OCI-LY7 (cell line): ENCODE measurements at regions not wholly inside any gene's neighbourhood (a gene's known extent, or its start where the extent isn't known, plus 50 kb on each side); places are given as distances from the start of the nearest gene placed in this dataset.

ENCODE experiments used
- BruUV-seq: library from RNA; stranded (reverse); fragments of 400-500 nt; replicated peaks from 2 replicates; lab custom pipeline; 2021; lab: Mats Ljungman, UMichigan
- CTCF ChIA-PET: fragments of 300-600 bp; sonication (Branson Sonifier 250); formaldehyde crosslinking; loops from one replicate; lab custom pipeline; 2022; ENCODE audit warnings: antibody characterized with exemption; ENCODE audit not compliant: unreplicated experiment; lab: Charles Lee
- POLR2A ChIA-PET: fragments of 300-600 bp; sonication (Branson Sonifier 250); formaldehyde crosslinking; loops from one replicate; lab custom pipeline; 2022; ENCODE audit warnings: antibody characterized with exemption; lab: Charles Lee
- DNase-seq: peaks from one replicate; pipeline ENCODE4 v3.0.0-alpha.2; 2015; ENCODE audit warnings: low spot score
- H2AFZ ChIP-seq: fragments of 200-600 bp; sonication (generic), shearing (Covaris generic); 2 replicates; pipeline ENCODE4 v1.6.1; 2014; ENCODE audit warnings: mild to moderate bottlenecking, antibody characterized with exemption, low read length, moderate library complexity
- H3K27ac ChIP-seq: fragments of 200-600 bp; sonication (generic); 2 replicates; pipeline ENCODE4 v1.5.1; 2014; ENCODE audit warnings: mixed run types, low read depth, mild to moderate bottlenecking, moderate library complexity, low read length, inconsistent platforms; ENCODE audit not compliant: poor library complexity, severe bottlenecking
- H3K36me3 ChIP-seq: fragments of 200-600 bp; sonication (generic); 2 replicates; pipeline ENCODE4 v1.6.1; 2014; ENCODE audit warnings: mild to moderate bottlenecking, antibody characterized with exemption, low read length, moderate library complexity, mixed read lengths; ENCODE audit not compliant: insufficient read depth
- H3K4me1 ChIP-seq: fragments of 200-600 bp; sonication (generic); 2 replicates; pipeline ENCODE4 v1.5.1; 2014; ENCODE audit warnings: mild to moderate bottlenecking, low read length; ENCODE audit not compliant: insufficient read depth, poor library complexity, severe bottlenecking
- H3K4me2 ChIP-seq: fragments of 200-600 bp; sonication (generic); 2 replicates; pipeline ENCODE4 v1.6.1; 2014; ENCODE audit warnings: mild to moderate bottlenecking, low read length
- H3K4me3 ChIP-seq: fragments of 200-600 bp; sonication (generic); 2 replicates; pipeline ENCODE4 v1.5.1; 2014; ENCODE audit warnings: mild to moderate bottlenecking, low read depth, low read length; ENCODE audit not compliant: poor library complexity, severe bottlenecking
- H3K79me2 ChIP-seq: fragments of 200-600 bp; sonication (generic); 2 replicates; pipeline ENCODE4 v1.6.1; 2016; ENCODE audit warnings: low read depth, mild to moderate bottlenecking, low read length, moderate library complexity, mixed read lengths; ENCODE audit not compliant: insufficient read depth
- H3K9me2 ChIP-seq: fragments of 200-600 bp; sonication (generic); 2 replicates; pipeline ENCODE4 v1.6.1; 2016; ENCODE audit warnings: mild to moderate bottlenecking, low read length, mixed read lengths; ENCODE audit not compliant: insufficient read depth
- H3K9me3 ChIP-seq: fragments of 200-600 bp; sonication (generic); 2 replicates; pipeline ENCODE4 v1.6.1; 2014; ENCODE audit warnings: mild to moderate bottlenecking, mixed run types, low read length, mixed read lengths
- H4K20me1 ChIP-seq: fragments of 200-600 bp; sonication (generic); 2 replicates; pipeline ENCODE4 v1.6.1; 2014; ENCODE audit warnings: mild to moderate bottlenecking, antibody characterized with exemption, low read length, moderate library complexity, mixed read lengths; ENCODE audit not compliant: insufficient read depth
- EZH2phosphoT487 ChIP-seq: fragments of 200-600 bp; sonication (generic); IDR thresholded peaks from 2 replicates; pipeline ENCODE4 v1.6.1; 2018; ENCODE audit warnings: low read depth, borderline replicate concordance, mild to moderate bottlenecking, mixed run types, antibody characterized with exemption, low read length, moderate library complexity, mixed read lengths
- intact Hi-C: fragments of 100-400 bp; cut with micrococcal nuclease; formaldehyde crosslinking; loops from one replicate; pipeline ENCODE4 v1.10.0; 2022; ENCODE audit not compliant: unreplicated experiment
- TF ChIP-seq, protein P1 (sequence below): fragments of 200-600 bp; sonication (generic); conservative IDR thresholded peaks from 2 replicates; pipeline ENCODE4 v1.5.1; 2014; ENCODE audit warnings: mild to moderate bottlenecking, antibody characterized with exemption, low read length, moderate library complexity, mixed read lengths

GRCh38 chr2:120486946-120487345 is 141.0 kb downstream of the INHBB start:
- POLR2A ChIA-PET, result no interaction called here
- H3K4me1 ChIP-seq, result no peaks in the 10 kb centered on the region
- H3K27ac ChIP-seq, result no peak overlapping the region
- no peaks in the 10 kb centered on the region for H3K9me3 ChIP-seq
- intact Hi-C loops, result no loop called here
- H3K79me2 ChIP-seq, result no peaks in the 10 kb centered on the region
- no peak for TF ChIP-seq EZH2phosphoT487
- TF ChIP-seq, protein P1, sequence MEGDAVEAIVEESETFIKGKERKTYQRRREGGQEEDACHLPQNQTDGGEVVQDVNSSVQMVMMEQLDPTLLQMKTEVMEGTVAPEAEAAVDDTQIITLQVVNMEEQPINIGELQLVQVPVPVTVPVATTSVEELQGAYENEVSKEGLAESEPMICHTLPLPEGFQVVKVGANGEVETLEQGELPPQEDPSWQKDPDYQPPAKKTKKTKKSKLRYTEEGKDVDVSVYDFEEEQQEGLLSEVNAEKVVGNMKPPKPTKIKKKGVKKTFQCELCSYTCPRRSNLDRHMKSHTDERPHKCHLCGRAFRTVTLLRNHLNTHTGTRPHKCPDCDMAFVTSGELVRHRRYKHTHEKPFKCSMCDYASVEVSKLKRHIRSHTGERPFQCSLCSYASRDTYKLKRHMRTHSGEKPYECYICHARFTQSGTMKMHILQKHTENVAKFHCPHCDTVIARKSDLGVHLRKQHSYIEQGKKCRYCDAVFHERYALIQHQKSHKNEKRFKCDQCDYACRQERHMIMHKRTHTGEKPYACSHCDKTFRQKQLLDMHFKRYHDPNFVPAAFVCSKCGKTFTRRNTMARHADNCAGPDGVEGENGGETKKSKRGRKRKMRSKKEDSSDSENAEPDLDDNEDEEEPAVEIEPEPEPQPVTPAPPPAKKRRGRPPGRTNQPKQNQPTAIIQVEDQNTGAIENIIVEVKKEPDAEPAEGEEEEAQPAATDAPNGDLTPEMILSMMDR, result no peak
- no peaks in the 10 kb centered on the region for H3K9me2 ChIP-seq
- CTCF ChIA-PET, result no interaction called here
- no peaks in the 10 kb centered on the region for H3K36me3 ChIP-seq
- no peaks in the 10 kb centered on the region for H4K20me1 ChIP-seq
- BruUV-seq, result no TSS peak
- no peak for DNase-seq
- no peak overlapping the region for H2AFZ ChIP-seq
- no peak overlapping the region for H3K4me2 ChIP-seq
- H3K4me3 ChIP-seq, result no peak overlapping the region

- no TSS peak for BruUV-seq
- no peak for DNase-seq
- CTCF ChIA-PET, result no interaction called here
- POLR2A ChIA-PET, result no interaction called here
- Histone ChIP-seq H4K20me1 (no peaks in the 10 kb centered on the region), H3K4me3 (no peak overlapping the region), H3K9me3 (no peaks in the 10 kb centered on the region), H3K36me3 (no peaks in the 10 kb centered on the region), H3K79me2 (no peaks in the 10 kb centered on the region), H3K4me1 (no peaks in the 10 kb centered on the region), H3K4me2 (no peak overlapping the region), H2AFZ (no peak overlapping the region), H3K27ac (no peak overlapping the region), H3K9me2 (no peaks in the 10 kb centered on the region)
- intact Hi-C loops, result no loop called here
- TF ChIP-seq EZH2phosphoT487, result no peak
- TF ChIP-seq, protein P1, result no peak
These were observed 142.6 kb downstream of the INHBB start for GRCh38 chr2:120488531-120488930.

- POLR2A ChIA-PET, result no interaction called here
- H3K27ac ChIP-seq, result no peak overlapping the region
- TF ChIP-seq EZH2phosphoT487, result no peak
- TF ChIP-seq, protein P1, result no peak
- H3K4me1 ChIP-seq, result no peaks in the 10 kb centered on the region
- H2AFZ ChIP-seq, result no peak overlapping the region
- no TSS peak for BruUV-seq
- no peak overlapping the region for H3K4me2 ChIP-seq
- H3K9me3 ChIP-seq, result no peaks in the 10 kb centered on the region
- H3K9me2 ChIP-seq, result no peaks in the 10 kb centered on the region
- intact Hi-C loops, result no loop called here
- CTCF ChIA-PET, result no interaction called here
- DNase-seq, result no peak
- no peaks in the 10 kb centered on the region for H3K79me2 ChIP-seq
- H3K36me3 ChIP-seq, result no peaks in the 10 kb centered on the region
- H3K4me3 ChIP-seq, result no peak overlapping the region
- no peaks in the 10 kb centered on the region for H4K20me1 ChIP-seq
These were observed 143.1 kb downstream of the INHBB start for GRCh38 chr2:120489023-120489422.
